HG02970 (cell line): ENCODE measurements at regions not wholly inside any gene's neighbourhood (a gene's known extent, or its start where the extent isn't known, plus 50 kb on each side); places are given as distances from the start of the nearest gene placed in this dataset.

Experiments
- ATAC-seq: cut with Tn5 transposase; IDR thresholded peaks from one replicate; pipeline ENCODE4 v1.9.1; 2021; ENCODE audit warnings: mild to moderate bottlenecking, moderate library complexity, moderate number of reproducible peaks; ENCODE audit not compliant: unreplicated experiment, low FRiP score

DNA sequence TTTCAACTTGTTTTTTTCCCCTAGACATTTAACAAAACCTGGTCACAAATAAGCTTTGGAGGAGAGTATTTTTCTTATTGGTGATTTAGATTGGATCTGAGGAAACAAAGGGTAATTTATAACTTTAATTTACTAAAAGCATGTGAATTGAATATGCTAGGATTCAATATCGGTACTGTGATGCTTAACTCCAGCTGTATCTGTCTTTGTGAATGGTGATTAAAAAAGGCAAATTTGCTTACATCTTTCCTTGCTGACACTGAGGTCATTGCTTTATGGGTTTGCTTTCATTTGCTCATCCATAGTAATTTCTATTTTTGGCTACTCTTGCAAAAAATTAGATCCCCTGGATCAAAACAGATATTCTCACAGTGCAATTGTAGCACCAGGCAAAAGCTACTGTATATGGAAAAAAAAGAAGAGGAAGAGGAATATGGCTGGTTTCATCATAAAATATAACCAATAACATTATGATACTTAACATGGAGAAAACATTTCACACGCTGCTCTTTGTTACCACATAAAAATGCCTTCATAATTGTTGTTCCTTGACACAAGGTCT lies 832.0 kb upstream of the ZEB2 start:
- ATAC-seq, result no peak

DNA sequence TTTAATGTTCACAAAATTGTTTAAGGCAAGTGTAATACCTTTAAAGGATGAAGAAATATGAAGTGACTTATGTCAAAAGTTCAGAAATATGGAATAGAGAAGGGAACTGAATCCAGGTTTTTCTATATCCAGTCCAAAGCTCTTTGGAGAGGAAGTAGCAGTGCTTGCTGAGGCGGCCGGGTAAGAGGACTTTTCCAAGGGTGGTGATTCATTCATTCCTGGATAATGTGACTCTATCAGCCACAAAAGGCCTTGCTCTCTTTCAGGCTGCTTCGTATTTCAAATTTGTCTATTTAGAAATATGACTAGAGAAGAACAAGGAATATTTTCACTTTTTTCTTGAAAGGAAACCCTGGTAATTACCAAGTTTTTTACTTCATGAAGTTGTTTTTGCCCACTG lies 830.1 kb upstream of the ZEB2 start:
- ATAC-seq, result no peak

DNA sequence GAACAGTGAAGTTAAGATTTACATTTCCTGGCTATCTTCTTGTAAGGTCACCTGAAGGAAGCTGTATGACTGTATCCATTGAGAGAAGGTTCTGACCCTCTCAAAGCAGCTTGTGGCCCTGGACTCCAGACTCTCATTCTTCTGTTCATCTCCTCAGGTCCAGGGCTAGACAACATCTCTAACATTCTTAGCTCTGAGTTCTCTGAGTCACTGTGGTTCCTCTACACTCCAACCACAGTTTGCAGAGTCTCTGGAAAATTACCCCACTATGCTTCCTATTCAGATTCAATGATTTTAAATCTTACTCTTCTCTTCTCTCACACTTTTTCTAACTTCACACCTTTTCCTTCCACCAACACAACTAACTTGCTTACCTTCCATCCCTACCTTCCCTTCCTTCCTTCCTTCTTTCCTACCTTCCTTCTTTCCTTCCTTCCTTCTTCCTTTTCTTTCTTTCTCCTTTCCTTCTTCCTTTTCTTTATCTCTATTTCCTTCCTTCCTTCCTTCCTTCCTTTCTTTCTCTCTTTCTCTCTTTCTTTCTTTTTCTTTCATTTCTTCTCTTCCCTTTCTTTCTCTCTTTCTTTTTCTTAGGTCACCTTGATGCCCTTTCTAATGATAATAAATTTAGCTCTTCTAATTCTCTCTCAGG lies 824.3 kb upstream of the ZEB2 start:
- no peak for ATAC-seq

DNA sequence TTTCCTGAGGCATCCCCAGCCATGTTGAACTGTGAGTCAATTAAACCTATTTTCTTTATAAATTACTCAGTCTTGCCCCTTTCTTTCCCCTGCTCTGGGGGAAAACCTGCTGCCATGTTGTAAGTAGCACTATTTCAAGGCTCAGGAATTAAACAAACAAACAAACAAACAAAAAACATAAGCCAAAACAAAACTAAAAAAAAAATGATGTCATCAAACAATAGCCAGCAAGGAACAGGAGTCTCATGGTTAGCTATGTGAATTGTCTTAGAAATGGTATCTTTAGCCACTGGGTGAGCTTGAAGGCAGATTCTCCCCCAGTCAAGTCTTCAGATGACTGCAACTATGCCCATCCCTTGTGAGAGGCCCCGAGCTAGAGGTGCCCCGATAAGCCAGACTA lies 823.4 kb upstream of the ZEB2 start:
- ATAC-seq, result no peak

DNA sequence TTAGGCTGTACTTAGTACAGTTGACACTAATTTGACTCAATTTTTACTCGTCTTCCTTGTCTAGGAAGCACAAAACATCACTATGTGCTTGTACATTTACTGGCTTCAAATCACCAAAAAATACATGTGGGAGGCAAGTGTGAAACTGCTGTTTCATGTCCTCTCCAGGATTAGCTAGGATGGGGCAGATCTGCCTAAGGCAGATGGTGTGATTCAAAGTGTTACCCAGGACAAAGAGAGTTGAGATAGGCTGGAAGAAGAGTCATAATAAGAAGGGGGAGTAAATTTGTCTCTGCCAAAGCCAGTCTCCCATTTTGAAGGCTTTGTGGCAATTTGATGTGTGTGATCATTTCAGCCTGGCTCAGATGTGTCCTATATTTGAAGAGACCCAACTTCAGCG lies 821.6 kb upstream of the ZEB2 start:
- ATAC-seq, result no peak

DNA sequence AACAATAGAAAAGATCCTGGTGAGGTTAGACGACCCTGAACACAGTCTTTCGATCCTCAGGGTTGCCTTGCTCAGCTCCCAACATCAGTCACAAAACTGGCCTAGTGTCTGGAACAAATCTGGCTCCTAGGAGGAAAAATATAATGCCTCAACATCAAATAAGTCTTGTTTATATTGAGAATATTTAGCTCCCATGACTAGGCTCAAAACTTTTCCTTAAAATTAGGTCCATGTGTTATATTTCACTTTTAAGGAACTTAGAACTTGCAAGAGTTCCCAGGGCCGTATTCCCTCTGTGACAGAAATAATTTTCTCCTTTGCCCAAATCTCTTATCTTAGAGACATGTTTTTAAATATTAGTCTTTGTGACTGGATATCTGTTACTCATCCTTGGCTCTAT lies 819.7 kb upstream of the ZEB2 start:
- ATAC-seq, result no peak

DNA sequence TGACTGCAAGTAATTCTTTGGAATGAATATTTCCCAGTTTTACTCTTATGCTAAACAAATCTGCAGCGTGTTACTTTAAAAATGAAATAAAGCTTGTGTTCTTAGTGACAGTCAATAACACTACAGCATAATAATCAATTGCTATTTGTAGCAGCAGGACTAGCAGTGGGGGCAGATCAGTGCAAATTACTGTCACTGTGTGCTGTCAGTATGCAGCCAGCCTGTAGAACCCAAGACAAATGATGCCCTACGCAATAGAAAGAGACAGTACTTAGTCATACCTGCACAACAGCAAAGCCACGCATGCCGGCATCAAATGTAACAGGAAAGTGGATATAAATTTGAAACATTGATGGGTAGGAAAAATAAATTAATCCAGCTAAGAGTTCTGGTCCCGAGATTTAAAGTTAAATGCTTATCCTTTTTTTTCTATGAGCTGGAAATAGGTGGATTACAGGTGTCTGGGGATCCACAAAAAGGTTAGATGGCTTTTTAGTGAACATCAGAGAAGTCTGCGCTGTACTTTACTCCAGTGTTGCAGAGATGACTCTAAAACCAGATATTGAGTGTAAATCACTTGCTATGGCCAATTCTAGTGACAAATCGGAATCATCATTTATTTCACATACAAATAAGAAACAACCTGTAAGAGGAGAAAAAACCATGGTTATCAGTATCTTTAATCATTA lies 812.4 kb upstream of the ZEB2 start:
- ATAC-seq, result no peak

DNA sequence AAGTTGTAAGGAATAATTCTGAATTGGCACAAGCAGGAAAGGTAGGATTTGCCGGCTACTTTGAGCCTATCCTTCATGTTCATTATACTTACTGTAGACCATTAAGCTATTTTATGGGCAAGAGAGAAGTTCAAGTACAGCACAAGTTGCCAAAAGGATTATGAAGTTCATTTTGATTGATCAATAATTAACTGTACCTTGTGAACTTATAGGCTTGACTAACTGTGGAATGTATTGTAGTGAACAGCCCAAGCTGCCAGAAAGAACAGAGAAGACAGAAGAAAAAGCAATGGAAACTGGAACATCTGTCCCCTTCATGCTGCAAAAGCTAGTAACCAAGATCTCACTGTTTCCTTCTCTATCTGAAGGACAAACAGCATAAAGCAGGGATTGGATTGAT lies 810.1 kb upstream of the ZEB2 start:
- ATAC-seq, result no peak

DNA sequence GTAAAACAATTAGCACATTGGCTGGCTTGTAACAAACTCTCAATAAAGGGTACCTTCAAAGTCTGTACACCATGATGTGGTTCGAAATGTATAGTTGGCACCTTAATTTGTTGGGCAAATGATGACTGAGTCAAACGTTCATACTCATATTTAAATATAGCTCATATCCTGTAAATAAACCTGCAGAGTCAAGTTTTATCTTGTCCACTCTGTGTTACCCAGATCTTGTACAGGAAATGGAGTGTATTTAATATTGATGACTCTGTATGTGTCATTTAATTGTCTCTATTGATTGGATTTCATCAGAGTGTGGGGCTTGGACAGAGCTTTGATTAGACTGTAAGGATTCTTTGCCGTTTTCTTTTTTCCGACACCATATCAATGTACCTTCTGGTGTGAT lies 805.6 kb upstream of the ZEB2 start:
- ATAC-seq, result no peak

DNA sequence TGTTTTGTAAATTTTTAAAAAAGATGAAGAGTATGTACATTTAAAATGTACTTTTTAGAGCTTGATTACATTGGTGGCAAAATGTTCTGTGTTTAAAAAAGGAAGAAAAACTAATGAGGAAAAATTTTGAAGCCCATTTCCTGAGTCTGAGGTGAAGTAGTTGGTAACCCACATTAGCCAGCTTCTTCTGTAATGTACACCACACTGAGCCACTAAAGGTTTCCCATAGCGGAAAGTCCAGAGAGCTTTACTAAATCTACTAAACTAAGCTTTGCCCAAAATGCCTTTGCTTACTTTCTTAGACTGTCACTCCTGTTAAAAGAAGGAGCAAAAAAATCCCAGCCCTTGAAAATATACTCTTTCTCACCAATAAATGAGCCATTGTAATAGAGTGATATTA lies 804.8 kb upstream of the ZEB2 start:
- ATAC-seq, result no peak

DNA sequence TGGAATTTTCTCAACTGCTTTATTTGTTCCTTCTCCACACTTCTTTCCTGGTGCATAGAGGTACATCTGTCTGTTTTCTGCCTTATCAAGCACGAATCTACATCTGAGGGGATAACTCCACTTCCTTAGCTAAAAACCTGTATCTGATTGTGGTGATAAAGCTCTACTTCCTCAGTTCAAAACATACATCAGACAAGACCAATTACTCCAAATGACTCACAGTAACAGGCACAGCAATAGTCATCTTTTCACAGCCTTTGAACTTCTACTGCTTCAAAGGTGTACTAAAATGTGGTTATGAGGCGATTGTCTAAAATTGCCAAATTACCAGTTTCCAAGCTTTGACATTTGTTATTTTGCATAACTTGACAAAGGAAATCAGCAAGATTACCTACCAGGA lies 803.6 kb upstream of the ZEB2 start:
- no peak for ATAC-seq

DNA sequence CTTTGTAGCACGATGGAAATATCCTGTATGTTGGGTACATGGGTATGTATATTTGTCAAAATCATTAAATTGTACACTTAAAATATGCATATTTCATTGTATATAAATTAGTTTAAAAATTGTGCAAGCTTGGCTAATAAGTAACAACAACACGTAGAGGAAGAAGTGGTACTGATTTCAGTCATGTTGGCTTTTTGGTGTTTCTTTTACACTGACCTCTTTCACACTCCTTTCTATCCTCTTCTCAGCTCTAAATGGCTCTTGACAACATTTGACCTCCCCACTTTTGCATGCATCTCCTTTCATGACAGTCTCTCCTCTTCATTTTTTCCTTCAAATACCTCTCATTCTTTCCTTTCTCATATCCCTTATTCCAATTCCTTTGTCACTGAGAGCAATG lies 801.4 kb upstream of the ZEB2 start:
- ATAC-seq, result no peak

DNA sequence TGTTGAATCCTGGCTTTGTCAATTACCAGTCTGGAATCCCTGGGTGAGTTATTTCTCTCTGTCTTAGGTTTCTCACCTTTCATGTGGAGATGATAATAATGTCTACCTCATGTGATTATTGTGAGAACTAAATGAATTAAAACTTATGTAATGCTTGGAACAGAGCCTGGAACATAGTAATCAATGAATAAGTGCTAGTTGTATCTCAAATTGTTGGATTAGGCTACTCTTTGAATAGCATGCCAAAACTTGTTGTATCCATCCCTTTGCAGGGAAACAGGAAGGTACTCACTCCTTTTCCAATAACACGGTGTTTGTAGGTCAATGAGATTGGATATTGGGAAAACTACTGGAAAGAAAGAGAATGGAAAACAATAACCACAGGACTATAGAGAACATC lies 796.6 kb upstream of the ZEB2 start:
- no peak for ATAC-seq

DNA sequence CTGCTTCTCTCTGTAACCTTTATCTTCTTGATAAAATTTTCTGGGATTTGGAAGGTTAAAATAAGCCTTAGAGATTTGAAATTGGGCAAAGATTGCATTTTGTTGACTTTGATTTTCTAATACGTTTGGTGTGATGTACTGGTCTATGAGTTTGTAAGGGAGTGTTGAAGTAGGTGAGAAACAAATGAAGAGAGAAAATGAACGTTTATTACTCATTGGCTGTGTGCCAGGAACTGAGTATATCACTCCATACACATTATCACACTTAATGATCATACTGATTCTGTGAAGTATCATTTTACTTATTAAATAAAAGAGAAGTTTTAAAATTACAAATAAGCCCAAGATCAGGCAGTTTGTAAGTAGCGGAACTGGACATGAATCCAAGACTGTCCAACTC lies 795.1 kb upstream of the ZEB2 start:
- no peak for ATAC-seq

DNA sequence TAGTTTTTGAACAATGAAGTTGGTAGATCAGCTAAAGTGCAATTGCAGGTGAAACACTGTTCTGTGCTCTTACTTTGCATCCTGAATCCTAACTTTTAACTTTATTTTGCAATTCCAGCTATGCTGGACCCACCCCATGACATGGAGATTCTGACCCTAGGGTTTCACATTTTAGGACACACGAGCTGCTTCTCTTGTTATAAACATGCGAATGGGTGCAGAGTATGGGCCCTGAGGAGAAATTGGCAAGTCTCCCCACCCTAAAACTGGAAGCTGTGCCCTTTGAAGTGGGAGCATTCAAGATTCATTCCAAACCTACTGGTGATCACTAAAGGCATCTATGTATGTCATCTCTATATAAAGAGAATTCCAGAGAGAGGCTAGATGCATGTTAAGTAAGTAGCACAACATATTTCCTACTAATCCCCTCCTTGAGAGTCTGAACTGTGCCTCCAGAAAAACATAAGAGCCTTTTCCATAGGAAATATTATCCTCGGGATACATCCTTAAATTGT lies 794.3 kb upstream of the ZEB2 start:
- ATAC-seq, result no peak

DNA sequence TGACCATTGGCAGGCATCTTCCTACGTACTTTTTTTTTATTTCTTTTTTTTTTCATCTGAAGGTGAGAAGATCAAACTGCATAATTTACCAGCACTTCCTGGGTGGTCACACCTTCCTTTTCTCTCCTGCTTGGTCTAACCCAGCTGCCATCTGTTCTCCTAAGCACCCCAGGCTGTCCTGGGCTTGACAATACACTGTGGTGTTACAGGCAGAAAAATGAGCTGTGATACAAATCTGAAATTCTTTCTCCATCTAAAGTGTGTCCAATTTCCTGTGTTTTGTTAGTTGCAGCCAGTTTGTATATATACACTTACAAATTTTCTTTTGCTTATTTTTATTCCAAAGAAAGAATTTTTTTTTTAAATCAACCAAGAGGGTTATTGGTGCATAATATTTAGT lies 786.0 kb upstream of the ZEB2 start:
- ATAC-seq, result no peak

DNA sequence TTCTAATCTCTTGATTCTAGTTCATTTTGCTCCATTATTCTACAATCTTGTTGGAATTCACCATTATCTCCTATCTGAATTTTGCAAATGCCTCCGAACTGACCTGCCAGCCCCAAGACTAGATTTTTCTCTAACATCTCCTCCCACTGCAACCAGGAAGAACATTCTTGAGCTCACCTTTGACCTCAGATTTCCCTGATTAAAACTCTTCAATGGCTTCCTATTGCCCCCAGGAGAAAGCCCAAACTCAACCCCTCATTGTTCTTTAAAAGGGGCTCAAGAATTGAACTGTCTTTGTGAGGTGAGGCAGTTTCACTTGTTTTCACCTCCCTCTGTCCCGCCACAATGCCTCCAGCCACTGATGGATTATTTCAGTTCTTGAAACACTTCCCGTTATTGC lies 784.6 kb upstream of the ZEB2 start:
- ATAC-seq, result no peak

DNA sequence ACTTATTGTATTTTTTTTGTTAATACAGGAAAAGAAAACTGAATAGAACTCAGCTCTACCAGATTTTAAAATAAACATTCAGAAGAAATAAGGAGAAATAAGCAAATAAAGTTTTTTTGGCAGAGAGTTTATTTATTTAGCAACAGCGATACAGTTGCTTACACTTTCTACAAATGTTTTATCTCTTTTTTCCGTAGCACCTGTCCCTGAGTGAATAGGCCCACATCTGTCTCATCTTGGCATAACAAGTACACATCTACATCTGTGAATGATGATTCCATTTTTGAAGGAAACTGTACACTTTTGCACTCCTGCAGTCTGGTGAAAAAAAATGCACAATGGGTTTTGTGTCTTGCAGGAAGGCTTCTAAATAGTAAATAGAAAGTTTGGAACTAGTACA lies 783.6 kb upstream of the ZEB2 start:
- no peak for ATAC-seq

DNA sequence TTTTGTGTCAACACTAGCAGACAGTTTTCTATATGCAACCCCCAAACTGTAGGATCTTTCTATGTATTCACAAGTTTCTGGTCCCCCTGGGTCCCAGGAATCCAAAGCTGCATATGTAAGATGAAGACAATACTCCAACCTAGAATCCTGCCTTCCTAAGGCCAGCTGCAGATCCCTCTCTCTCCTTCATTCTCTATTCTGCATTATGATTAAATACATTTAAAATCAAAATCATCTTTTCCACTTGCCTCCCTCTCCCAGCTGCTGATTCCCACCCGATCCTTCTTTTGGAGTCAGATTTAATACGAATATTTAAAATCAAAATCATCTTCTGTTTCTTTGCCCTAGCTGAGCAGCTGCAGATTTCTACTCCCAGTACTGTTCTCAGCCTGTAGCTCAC lies 783.0 kb upstream of the ZEB2 start:
- ATAC-seq, result no peak

DNA sequence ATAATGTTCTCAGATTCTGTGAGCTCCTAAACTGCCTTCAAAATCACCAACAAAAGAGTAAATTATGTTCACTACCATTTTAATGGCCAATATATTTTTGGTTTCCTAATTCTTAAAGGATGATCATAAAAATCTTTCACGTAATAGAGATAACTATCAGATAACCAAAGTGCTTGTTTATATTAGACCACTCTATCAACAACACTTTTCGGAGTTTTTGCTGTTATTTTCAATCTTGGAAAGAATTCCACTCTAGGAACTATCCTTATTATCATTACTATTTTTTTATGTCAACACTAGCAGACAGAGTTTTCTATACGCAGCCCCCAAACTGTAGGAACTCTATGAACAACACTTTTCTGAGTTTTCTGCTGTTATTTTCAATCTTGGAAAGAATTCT lies 782.5 kb upstream of the ZEB2 start:
- ATAC-seq, result no peak

DNA sequence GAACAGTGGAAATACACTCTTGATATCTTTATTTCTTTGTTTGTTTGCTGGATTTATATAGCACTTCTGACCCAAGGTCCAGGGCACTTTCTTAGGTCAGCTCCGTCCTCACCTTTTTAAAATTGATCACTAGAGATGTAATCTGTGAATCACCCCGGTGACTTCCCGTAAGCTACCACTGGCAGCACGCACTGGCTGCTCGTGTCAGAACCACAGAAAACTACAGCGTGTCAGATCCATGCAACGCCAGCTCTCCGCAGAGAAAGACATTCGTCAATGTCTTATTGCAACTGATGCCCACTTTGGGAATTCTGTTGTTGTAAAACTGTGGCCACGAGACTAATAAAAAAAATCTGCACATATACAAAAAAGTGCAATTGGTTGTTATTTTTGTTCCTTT lies 779.4 kb upstream of the ZEB2 start:
- ATAC-seq, result no peak

DNA sequence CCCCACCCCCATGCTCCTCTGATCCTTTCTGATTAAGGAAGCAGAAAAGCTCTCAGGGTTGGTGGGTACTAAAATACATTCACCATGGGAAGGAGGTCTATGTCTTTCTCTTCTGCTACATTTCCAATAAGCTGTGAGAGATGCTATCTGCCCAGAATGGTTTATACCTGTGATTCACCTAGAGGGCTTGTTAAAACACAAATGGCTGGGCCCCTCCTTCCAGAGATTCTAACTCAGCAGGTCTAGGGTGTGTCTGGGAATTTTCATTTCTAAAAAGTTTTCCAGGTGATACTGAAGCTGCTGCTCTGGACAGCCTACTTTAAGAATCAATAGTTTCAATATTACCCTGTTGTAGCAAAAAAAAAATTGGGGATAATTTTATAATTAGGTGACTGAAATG lies 772.2 kb upstream of the ZEB2 start:
- ATAC-seq, result no peak
